ENCODE measurements at regions not wholly inside any gene's neighbourhood (a gene's known extent, or its start where the extent isn't known, plus 50 kb on each side); places are given as distances from the start of the nearest gene placed in this dataset.

DNA sequence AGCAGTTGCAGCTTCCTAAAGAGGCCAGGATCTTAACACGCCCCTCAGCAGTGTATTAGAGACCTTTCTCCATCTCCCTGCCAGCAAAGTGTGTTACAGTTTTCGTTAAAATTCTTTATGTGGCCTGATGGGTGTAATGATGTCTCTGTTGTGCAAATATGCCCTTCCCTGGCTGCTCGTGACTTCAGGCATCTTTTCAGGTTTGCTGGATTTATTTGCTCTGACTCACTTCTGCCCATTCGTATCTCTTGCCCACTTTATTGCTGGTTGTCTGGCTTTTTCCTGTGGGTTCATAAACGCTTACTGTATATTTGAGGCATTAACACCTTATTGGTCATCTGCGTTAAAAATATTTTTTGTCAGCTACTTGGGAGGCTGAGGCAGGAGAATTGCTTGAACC, 134.5 kb downstream of the ASB1 start:
- peak; percentile 38 for DNase-seq (ENCODE audit: low spot score)

DNA sequence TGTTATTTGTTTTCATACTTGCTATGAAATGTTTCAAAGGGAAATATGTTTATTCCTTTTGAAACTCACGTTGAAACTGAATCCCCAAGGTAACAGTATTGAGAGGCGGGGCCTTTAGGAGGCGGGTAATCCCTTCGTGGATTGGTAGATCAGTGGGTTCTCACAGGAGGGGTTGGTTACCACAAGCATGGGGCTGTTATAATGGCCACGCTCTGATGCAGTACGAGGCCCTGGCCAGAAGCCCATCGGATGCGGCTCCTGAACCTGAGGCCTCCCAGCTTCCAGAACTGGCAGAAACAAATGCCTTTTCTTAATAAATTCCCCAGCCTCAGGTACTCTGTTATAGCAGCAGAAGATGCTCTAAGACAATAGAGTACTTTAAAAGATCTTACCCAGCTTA, 135.7 kb downstream of the ASB1 start:
- DNase-seq (ENCODE audit: low spot score), result no peak

DNA sequence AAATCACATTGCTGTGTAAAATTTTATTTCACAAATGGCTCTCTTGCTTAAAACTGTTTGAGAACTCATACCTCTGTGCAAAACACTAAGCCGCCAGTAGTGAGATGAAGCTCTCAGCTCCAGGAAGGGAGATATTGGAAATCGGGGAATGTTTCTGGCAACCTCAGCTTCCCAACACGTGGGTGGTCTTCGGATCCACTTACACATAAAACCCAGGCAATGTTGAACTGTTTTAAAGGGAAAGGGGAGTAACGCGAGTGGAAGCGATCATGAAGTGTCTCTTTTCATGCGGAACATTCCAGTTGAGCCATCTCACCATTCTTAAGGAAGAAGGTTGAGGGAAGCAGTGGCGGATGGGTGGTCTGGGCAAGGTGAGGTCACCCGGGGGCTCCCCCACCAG, 136.8 kb downstream of the ASB1 start:
- DNase-seq (ENCODE audit: low spot score), result no peak

DNA sequence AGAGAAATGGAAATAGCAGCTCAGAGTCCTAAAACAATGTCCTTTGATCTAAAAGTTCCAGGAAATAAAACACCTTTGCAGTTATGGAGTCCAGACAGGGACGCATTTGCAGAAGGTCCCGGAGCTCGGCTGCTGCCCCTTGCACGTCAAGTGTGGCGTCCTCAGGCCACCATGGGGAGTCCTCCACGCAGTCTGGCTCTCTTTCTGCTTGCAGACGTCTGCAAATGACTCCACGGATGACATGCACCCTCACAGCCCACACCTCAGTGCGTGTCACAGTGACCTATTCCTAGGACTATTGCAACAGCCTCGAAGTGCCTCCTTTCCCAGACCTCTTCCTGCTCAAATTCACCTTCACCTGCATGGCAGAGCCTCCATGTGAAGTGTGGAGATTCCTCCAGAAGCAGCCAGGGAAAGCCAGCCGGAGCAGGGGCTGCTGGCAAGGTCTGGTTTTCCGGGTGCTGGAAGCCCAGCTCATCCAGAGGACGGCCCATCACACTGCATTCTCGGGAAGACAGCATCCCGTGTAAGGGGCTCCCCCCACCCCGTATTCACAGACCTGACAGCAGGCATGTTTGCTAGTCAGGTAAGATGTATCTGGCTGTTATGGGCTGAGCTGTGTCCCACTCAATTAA, 137.7 kb downstream of the ASB1 start:
- no peak for DNase-seq (ENCODE audit: low spot score)

DNA sequence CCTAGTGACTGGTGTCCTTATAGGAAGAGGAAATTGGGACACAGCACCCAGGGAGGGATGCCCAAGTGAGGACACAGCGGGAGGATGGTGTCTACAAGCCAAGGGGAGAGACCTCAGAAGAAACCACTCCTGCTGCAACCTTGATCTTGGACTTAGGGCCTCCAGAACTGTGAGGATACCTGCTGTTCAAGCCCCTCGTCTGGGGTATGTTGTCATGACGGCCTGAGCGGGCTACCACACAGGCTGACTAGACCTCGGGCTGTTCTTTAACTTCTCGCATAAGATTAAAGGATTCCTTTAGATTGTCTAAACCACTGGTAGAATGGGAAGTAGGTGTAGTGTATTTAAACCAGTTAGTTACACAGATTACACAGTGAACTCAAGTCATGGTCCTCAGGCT, 138.3 kb downstream of the ASB1 start:
- no peak for DNase-seq (ENCODE audit: low spot score)

DNA sequence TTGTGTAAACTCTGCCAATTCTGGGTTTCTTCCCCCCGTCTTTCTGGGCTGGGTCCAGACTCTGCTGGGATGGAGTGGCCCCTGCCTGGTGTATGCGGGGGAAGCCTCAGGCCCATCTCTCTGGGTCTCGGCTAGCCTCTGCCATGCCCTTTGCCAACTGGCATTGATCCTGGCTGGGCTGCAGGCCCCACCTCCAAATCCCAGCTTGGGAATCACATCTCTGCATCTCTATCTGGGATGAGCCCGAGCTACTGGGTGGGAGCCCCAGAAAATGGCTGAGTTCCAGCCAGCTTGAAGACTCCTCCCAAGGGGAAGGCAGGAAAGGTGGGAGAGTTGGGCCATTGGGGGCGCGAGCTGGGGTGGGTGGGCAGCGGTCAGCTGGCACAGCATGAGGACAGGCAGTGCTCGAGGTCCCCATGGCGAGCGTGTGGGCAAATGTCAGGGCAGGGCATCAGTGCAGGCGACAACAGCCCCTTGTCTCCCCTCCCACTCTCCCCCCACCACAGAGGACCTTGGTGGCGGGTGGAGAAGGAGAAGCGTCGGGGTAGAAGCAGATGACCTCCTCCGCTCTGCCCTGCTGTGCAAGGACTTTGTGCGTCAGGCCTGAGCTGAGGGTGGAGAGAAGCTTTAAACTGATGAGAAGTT, 139.4 kb downstream of the ASB1 start:
- no peak for DNase-seq (ENCODE audit: low spot score)

DNA sequence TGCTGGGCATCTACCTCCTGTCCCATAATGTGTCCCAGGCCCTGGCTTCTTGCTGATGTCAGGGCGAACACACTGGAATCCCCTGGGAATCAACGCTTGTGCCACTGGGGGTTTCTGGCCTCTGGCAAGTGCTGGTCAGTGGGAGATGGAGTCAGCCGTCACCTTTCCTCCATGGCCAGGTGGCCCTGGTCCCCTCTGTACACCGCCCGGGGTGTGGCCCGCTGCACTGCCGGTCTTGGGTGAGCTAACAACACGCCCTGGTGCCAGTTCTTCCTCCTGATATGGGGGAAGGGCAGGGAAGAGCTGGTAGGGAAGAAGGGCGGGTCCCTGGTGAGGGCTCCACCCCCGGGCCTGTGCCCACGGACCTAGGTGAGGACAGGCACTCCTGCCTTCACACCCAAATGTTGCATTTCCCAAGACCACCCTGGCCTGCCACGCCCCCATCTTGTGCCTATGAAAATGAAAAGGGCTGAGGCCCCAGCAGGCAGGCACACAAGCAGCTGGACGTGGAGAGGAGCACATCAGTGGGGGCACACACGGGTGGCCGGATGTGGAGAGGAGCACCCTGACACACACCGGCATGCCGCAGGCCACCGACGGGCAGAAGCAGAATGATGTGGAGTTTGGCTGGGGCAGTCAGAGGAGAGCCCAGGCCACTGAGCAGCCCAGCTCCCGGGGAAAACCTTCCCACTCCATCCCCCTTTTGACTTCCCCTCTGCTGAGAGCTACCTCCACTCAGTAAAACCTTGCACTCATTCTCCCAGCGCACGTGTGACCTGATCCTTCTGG, 140.5 kb downstream of the ASB1 start:
- DNase-seq (ENCODE audit: low spot score), result no peak

DNA sequence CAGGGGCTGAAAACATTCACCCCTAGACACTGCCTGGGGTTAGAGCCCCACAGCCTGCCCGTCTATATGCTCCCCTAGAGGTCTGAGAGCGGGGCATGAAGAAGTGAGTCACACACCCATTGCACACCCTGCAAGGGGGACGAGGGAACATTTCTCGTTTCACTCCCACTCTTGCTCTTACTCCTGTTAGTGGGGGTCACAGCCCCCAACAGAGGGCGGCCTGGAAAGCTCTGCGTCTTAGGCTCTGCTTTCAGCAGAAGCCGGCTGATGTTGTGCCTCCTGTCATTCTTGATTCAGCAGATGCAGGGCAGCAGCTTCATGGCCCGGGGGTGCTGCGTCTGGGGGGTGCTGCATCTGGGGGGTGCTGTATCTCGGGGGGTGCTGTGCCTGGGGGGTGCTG, 141.3 kb downstream of the ASB1 start:
- DNase-seq (ENCODE audit: low spot score), result no peak

DNA sequence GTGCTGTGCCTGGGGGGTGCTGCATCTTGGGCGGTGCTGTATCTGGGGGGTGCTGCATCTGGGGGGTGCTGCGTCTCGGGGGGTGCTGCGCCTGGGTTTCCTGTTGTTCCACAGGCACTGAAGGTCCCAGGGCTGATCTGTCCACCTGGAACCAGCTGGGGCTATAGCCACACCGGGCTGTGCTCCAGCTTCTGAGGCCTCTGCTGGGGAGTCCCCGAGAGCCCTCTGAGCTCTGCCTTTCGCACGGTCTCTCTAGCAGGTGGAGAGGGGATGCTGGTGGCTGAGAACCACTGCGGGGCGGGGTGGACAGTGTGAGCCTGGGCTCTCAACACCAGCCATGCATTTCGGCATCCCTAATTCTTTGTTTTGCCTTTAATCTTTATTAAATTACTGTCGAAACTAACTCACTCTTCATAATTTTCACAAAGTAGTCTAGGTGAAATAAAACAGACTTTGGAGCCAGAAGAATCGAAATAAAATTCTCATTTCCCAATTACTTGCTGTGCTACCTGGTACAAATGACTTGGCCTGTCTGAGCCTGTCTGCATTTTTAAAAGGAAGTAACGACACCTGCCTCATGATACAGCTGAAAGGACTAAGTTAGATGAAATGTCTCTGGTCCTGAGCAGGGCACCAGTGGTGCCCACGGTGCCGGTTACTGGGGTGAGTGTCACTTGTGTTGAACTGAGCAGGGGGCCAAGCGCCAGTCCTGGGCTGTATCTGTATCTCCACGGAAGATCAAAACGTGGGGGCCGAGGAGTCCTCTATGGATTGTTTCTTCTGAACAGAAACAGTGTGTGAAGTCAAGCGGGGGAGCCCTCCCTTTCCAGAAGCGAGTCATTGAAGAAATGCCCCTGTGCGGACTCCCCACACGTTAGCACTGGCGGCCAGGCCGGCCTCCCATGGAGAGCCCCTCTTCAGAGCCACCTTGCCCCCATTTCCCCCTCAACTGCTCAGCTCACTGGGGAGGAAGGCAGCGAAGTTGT, 142.0 kb downstream of the ASB1 start:
- no peak for DNase-seq (ENCODE audit: low spot score)

DNA sequence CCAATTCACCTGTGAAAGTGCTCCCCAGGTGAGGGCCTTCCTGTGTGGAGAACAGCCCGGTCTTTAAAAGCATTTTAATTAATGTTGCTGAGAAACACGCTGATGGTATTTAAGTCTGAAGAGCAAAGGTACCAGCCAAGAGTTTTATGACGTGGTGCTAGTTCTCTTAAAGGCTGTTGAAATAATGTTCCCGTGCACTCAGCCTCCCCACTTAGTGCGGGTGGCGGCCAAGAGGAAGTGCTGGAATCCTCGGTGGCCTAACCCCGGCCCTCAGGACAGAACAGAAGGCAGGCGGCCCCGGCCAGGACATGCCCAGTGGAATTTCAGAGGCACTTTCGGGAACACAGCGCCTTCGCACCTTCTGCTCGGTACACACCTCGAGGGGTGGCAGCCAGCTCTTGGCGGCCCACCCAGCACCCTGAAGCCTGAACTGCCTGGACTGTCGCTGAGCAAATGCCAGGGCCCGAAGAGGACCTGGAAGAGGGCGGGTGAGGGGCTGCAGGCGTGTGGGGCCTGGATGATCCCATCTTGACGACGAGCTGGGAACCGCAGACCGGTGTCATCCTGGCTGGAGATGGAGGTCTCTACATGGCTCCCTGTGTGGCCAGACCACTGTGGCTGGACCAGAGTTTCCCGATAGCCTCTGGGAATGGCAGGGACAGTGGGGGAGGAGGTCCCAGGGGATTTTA, 142.9 kb downstream of the ASB1 start:
- no peak for DNase-seq (ENCODE audit: low spot score)

DNA sequence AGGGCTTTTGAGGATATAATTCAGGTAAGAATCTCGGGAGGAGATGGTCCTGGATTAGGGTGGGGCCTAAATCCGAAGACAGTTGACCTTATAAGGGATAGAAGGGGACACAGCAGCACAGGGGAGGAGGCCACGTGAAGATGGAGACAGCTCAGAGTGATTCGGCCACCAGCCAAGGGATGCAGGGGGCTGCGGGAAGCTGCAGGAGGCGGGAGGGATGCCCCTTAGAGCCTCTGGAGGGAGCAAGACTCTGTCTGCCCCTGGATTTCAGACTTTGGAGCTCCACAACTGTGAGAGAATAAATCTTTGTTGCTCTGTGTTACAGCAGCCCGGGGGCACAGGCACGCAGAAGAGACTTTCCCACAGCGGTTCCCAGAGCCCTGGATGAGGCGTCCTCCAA, 143.7 kb downstream of the ASB1 start:
- no peak for DNase-seq (ENCODE audit: low spot score)

DNA sequence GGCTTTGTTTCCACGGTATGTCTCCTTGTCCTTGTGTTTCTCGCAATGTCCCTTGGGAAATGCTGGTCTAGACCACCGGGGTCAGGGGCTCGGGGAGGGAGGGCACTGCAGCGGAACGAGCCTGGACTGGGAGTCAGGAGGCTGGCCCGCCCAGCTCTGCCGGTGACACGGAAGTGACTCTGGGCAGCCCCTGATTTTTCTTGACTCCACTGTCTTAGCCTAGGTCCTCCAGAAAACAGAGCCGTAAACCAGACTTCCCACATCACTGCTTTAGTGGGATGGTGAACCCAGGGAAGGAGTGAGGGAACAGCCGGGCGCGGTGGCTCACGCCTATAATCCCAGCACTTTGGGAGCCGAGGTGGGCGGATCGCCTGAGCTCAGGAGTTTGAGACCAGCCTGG, 144.2 kb downstream of the ASB1 start:
- no peak for DNase-seq (ENCODE audit: low spot score)

DNA sequence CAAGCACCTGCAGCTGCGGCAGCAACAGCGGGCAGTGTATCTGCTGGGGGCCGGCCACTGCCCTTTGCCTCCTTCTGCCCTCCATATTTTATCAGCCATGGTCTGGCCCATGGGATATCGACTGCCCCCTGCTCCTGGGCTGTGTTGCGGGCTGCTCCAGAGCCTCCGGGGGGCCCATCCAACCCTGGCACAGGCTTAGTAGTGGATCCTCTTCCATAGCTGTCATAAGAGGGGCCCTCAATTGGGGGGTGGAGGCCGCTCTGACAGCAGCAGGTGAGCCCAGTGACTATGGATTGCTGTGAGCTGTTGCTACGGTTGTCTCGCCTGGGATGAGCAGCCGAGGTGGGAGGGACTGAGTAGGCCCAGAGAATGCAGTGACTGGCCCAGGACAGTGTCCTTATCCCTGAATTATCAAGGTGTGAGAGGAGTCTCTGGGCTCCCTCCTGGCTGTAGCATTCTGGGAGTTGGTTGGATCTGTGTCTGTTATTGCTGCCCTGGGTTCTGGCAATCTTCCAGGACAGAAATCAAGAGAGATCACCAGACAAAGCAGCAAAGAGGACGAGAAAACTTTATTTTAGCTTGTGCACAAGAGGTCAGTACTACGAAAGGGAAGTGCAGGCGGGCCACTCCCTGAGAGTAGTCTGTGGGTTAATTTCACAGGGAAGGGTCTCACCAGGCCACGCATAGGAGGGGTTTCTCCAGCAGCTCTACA, 145.1 kb downstream of the ASB1 start:
- no peak for DNase-seq (ENCODE audit: low spot score)

DNA sequence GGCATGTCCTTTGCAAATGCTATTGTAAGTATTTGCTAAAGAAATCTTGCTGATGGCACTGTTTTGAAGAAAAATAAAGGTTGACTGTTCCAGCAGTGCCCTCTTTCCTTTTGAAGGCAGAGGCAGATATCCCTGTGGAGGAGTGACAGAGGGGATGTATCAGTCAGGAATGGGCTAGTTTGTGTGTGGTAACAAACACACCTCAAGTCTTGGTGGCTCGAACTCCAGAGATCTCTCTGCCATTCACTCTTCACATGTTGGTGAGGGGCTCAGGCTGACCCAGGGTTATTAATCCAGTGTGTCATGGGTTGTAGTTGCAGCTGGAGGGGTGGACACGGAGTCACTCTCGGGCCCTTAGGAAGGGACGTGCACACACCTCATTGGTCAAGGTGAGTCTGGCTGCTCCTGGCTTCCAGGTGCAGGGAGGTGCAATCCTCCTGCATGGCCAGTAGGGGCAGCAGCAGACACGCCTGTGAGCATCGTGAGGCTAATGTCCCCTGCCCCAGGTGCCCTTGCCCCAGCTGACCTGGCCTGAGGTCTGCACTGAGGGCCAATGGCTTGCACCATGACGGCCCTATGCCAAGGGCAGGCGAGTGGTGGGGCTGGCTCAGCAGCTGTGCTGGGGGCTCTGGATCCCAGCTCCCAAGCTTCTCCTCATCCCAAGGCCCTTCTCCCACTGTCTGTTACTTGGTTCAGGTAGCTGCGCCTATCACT, 146.5 kb downstream of the ASB1 start:
- DNase-seq (ENCODE audit: low spot score), result no peak

DNA sequence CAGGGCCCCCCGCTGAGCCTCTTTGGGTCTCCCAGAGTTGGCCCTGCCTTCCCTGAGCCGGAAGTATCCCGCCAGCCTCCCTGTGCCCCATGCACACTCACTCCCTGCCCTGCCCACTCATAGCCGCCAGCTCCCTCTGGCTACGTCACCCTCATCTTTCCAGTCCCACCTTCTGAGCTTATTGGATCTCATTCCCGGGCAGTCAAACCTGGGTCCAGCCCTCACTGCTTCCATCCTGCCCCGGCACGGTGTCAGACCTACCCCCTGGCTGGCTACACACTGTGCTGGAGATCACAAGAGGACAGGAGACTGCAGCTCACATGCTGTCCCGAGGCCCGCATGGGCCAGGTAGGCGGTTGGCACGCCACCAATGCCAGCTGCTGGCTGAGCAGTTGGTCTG, 147.2 kb downstream of the ASB1 start:
- DNase-seq (ENCODE audit: low spot score), result no peak

DNA sequence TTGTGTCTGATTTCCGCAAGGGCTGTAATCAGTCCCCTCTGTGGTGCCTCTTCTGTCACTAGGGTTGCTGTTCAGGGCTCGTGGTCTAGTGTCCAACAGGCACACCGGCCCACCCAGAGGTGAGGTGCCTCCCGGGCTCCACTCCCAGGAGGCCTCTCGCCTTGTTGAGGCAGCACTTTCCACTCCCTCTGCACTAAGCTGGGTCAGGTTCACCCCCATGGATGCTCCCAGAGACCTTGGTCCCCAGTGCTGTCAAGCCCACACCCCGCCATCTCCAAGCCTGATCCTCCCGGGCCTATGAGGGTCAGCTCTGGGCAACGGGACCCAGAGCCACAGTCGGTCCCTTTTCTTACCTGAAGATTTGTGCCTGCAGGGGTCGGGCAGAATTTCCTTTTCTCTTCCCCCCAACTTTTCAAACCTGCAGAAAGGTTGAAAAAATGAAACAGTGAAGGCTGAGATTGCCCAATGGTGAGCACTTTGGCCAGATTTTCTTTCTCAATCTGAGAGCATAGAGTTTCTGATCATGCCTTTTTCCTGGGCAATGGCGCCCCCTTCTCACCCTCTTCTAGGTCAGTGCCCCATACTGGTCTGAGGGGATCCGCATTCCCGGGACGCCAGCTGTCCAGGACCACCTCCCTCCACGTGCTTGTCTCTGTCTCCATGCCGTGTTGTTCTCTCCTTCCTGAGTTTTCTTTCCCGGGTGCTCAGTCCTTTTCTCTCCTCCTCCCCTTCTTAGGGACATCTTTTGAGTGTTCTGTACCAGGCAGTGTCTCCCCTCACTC, 148.0 kb downstream of the ASB1 start:
- no peak for DNase-seq (ENCODE audit: low spot score)

DNA sequence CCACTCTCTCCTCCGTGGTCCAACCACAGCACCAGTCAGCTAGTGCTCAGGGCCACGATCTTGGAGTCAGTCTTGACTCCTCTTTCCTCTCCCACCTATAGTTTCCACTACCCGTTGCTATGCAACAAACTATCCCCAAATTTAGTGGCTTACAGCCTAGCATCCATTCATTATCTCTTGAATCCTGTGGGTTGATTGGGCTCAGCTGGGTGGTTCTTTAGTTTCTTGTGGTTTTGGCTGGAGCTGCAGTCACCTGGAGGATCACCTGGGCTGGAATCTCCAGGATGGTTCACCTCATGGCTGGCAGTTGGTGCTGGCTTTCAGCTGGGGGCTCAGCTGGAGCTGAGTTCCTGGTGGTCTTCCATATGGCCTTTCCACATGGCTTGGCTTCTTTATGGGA, 149.9 kb downstream of the ASB1 start:
- DNase-seq (ENCODE audit: low spot score), result no peak

DNA sequence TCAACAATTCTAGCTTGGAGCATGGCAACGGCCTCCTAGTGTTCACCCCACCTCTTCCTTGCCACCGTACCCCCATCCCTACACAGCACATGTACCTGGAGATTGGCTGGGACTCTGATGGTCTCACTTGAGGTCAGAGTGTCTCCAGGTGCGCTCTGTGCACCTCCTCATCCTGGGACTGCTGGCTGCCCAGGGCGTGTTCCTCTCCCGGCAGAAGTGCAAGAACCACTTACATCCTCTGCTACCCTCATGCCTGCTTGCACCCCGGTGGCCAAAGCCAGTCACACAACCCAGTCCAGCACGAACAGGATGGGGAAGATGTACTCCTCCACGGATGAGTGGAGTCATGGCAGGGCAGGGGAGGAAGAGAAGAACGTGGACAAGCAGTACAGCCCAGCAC, 151.5 kb downstream of the ASB1 start:
- no peak for DNase-seq (ENCODE audit: low spot score)

DNA sequence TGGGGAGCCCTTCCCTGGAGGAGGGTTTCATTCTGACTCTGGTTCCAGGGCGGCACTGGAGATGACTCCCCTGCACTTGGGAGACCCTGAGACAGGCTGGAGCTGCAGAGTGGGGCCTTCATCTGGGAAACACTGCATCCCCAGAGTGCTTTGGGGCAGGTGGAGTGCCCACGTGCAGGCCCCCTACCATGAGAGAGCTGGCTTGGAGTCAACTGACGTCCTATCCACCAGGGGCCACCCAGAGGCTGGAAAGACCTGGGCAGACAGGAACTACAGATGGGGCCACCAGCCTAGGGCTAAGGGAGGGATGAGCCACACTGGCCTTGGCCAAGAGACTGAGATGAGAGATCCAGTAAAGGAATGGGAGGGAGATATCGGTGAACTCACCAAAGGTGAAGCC, 153.8 kb downstream of the ASB1 start:
- no peak for DNase-seq (ENCODE audit: low spot score)

DNA sequence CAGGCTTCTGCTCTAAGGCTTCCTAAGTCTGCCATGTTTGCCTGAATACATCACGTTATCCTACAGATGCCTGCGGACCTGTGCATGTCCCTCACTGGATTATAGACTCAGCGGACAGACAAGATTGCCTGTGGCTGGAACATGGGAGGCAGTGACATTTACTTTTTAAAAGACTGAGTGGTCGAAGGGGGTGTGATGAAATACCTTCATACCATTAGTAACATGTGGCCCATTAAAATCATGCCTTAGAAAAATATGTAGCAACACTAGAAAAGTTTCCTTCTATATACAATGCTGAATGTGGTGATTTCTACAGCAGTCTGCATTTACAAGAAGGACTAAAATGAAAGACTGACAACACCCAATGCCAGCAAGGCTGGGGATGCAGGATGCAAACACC, 154.4 kb downstream of the ASB1 start:
- no peak for DNase-seq (ENCODE audit: low spot score)

All from LoVo (cell line).